HG02571 (cell line): ENCODE measurements at regions not wholly inside any gene's neighbourhood (a gene's known extent, or its start where the extent isn't known, plus 50 kb on each side); places are given as distances from the start of the nearest gene placed in this dataset.
"Not testable (repeated sequence)": the region's sequence is repeated elsewhere in the genome, so short reads cannot be mapped to it uniquely, and the experiment has no call there.

Experiments used
- ATAC-seq: cut with Tn5 transposase; IDR thresholded peaks from one replicate; pipeline ENCODE4 v1.9.1; 2021; ENCODE audit warnings: mild to moderate bottlenecking, moderate library complexity; ENCODE audit not compliant: unreplicated experiment

DNA sequence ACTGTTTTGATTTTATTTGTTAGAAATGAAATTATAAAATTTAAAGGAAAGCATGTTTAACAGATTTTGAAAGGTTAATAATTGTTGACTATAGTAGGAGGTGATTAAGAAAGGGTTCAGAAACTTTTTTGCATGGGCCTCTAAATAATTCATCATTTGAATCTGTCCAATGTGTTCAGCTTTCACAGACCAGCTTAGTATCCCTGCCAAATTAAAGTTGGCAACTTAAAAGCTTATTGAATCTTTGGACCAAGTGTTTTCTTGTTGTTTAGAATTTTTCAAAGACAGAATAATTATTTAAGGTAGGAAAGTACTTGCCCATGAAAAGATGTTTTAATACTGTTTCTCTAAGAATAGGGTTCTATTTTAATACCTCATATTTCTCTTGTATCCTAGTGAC lies 466.0 kb downstream of the GJA1 start:
- ATAC-seq: no peak

DNA sequence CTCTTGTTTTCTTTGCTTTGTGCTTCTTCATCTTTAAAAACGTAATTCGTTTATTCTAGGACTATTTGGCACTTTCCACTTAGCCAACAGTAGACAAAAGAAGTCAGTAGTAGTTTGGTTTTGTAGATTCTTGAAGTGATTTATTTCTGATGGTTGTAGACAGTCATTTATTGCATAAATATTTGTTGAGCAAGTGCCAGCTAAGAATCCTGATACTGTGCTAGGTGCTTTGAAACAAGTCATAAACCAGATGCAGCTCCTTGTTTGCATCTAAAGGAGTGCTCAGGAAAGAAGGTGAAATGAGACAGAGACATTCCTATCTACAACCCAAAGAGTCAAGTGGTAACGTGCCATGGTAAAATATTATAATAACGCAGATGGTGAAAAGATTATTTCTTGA lies 469.1 kb downstream of the GJA1 start:
- ATAC-seq: no peak

DNA sequence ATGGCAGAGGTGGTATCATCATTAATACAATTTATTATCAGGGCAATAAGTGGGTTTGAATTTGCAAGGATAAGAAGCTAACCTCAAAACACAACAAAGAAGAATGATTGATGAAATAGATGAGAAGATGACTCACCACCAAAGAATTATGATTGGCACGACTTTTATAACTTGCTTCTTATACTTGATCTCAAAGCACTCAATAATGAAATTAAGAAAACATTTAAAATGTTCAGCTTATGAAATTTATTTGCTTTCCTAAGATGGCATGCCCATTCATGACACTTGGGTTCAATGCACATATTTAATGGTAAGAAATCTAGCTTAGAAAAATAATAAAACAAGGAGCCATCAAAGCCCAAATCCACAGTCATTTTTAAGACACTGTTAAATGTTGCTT lies 477.5 kb downstream of the GJA1 start:
- ATAC-seq: no peak

DNA sequence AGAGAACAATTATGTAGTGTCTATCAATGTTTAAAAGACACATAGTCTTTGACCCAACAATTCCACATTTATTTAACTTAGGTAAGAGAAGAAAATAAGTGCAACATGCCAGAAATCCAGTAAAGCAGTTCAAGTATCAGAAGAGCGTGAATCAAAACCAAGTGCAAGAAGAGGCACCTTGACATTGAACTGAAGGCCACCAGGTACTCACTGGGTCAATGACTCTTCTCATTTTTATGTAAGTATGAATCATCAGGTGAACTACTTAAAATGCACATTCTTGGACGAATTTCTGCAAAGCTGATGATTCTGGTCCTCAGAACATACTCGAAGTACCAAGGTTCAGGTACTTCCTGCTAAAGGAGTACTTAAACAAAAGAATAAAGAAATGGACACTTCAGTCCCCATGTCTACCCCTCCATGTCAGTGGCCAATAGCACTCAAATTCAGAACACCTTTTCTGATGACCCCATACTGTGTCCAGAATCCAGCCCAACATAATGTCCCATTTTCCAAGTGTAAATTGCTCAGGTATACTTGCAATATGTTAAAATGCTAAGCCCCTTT lies 481.9 kb downstream of the GJA1 start:
- ATAC-seq: no peak

DNA sequence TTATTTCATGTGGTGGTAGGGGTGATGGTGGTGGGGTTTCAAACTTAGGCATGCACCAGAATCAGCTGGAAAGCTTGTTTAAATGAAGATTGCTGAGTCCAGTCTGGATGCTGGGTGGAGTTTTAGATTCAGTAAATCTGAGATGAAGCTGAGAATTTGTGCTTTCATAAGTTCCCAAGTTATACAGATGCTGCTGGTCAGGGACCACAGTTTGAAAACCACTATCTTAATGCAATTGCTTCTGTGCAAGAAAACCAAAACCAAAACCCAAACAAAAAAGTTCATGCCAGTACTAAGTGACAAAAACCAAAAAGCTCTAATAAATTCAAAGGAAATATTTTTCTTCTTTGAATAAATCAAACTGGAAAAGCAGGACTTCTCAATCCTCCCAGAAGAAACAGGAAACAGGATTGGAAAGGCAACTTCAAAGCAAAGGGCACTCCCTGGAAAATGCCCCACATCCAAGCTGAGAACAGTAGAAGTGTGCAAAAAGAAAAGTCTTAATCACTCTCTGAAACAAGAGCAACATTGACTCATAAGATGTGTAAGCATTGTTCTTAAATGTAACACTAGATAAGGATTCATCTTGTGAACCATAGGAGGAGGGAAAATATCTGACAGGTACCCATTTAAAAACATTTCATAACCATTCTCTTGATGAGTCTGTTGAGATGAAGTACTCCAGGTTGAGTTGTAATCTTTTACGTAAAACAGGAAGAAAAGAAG lies 481.5 kb upstream of the HSF2 start:
- no peak for ATAC-seq

DNA sequence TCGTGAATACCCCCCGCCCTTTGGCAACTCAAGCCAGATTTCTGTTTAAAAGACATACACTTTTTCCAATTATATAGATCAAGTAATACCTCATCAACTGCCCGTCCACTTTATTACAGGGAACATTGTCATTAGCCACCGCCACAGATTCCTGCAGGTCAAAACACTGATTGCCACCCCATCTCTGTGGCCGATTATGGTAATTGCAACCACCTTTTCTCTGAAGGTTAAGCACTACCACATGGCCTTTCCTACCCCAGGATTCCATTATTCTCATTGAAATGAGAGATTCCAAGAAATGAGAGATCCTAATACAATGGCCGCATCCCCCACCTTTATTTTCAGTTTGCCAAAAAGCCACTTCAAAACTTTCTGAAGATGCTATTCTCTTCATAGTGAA lies 478.8 kb upstream of the HSF2 start:
- ATAC-seq: no peak

DNA sequence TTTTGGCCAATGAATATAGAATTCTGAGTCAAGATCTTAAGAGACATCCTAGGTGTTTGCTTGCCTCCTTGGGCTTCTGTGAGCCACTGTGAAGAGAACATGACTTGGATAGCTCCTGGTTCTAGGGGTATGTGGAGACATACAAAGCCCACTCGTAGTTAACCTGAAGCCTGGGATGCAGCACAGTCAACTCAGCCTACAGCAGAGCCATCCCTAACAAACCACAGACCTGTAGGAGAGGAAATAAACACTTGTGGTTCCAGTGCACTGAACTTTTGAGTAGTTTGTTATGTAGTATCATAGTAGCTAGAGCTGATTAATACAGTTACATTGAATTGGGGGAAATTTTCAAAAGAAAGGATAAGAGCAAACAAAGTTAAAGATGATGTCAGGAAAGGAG lies 474.4 kb upstream of the HSF2 start:
- ATAC-seq: no peak

DNA sequence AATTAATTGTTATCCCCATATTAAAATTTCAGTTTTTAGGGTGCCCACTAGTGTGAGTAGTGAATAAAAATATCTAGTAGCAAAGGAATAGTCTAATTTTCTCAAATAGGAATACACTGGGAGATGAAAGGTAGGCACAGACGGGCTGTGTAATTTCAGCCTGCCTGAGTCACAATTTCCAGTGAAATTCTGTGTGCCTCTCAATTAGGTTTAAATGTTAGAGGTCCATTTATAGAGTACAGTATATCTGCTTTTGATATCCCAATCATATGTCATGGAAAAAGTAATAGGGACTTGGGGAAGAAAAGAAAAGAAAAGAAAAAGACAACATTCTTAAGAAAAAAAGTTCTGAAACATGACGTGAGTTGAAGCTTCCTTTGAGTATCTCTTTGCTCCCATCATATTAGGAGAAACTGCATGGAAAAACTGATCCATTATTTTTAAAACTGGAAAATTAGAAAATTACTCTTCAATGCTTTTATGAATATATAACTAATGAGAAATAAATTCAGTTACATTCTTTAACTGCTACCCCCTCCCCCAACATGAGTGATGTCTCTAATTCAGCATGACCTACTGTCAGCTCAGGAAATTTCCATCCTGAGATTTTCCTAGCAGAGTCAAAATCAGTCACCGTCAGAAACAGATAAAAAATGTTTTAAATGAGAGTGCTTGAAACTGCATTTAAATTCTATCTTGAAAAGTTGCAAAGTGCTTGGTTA lies 473.8 kb upstream of the HSF2 start:
- ATAC-seq: no peak

DNA sequence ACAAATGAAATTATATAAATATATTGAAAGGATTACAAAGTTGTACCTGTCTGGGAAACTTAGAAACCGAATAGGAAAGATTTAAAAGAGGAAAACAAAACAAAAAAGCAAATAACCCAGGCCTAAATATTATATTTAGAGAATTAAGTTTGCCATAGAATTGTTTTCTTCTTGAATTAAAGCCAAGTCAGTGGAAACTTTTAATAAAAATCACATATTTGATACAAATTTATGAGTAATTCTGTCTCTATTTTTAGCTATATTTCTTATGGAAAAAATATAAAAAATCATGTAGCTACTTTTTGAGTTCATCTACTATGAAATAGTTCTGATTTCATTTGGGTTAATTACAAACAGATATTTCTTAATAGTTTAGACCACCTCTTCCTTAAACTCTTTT lies 470.2 kb upstream of the HSF2 start:
- no peak for ATAC-seq

DNA sequence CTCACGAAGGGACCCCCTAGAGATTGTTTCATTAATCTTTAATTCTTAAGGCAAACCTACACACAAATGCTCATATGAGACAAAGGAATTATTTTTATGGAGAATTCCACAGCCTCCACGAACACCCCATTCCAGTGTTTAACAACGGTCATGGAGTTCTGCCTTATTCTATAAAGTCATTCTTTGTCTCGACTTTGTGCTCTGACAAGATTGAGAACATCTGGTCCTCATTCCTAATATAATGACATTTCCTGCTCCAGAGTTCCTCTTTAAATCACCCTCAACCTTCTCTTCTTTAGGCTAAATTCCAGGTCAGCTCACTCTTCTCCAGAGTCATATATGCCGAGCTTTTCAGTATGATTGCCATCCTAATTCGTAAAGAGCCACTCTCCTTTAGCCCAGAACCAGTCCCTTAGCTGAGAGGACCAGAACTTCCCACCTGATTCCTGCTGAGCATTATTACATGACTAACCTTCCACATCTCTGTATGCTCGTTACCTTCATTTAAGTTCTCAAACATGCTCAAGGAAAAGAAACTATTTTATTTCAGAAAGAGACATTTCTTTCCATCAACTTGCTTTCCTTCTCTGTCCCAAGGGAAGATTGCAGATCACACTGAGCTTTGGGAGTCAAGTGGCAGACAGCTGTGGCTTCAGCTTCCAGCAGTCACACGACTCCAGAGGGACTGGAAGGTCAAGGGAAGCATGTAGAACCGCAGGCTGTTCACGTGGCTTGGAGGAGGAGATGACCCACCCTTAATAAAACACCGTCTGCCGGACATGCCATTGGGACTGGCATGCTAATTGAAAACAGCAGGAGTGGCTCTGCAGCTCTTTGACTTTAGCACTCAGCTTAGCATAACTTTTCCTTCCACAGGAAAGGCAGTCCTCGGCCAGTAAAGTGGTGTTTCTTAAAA lies 467.1 kb upstream of the HSF2 start:
- ATAC-seq: no peak

DNA sequence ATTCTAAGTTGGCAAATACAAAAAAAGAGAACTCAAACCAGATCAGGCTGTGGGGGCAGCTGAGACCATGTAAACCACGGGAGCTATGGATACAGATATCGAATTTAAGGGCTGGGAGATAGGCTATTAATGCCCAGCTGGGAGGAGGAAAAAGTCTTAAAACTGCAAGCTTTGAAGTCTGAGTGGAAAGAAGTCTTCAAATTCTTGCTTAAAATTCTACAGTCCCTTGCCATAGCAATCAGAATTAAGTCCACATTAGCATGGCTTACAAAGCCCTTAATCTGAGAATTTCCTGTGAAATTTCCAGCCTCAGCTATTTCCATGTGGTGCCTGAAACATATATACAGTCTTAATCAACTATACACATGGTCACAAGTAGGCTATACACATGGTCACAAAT lies 465.0 kb upstream of the HSF2 start:
- ATAC-seq: no peak

DNA sequence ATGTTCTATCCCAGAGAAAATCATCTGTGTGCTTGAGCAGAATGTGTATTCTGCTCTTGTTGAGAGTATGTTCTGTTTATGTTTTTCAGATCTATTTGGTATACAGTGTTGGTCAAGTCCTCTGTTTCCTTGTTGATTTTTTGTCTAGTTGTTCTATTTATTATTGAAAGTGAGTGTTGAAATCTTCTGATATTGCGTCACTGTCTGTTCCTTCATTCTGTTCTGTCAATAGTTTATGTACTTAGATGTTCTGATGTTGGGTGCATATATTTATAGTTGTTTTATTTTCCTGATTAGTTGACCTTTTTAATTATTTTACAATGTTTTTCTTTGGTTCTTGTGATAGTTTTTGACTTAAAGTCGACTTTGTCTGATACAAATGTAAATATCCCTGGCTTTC lies 458.7 kb upstream of the HSF2 start:
- no peak for ATAC-seq

DNA sequence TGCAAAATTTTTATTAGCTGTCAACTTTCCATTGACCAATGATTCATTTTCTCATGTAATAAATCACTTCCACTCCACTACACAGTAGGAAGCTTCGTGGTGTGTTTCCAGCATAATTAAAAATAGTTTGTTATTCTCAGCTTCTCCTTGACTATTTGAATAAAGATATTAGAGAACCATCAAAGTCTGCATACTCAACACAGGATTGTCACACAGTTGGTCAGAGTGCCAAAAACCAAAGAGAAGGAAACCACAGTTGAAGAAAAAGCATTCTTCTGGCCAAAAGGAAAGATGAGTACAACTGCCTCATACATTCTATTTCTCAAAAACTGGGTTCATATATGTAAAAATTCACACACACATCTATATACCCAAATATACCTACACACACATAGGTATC lies 455.1 kb upstream of the HSF2 start:
- ATAC-seq: no peak

DNA sequence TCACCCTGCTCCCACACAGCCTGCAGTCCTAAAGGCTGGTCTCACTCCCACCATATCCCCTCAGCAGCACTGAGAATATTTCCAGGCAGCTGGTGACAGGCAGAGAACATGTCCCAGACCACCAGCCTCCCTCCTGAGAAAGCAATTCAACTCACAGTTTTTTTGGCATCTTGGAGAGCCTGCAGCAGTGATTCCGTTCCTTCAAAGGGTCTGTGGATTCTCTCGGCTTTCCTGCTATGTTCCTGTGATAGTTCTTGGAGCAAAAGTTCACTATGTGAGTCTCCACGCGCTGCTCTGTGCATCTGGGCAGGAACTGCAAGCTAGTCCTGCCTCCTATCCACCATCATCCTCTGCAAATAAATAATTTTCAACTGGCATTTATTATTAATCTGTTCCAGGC lies 448.3 kb upstream of the HSF2 start:
- ATAC-seq: no peak

DNA sequence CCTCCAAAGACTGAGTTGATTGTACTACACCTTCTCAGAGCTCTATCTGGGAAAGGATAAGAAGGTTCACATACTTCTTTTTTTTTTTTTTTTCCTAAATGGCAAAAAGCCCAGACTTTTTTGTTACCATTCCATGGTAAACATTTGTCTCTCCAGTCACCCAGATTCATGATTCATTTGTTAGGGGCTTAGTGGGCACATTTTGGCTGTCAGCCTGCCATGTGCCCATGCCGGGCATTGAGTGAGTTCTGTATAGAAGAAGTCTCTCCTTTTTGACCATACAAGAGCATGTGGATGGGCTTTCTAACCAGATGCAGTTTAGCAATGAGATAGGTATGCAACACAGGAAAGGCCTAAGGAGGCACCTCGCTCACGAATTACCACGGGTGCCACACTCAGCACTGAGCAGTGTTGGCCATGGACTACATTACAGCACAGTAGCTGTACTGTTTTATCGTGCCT lies 447.5 kb upstream of the HSF2 start:
- ATAC-seq: no peak

DNA sequence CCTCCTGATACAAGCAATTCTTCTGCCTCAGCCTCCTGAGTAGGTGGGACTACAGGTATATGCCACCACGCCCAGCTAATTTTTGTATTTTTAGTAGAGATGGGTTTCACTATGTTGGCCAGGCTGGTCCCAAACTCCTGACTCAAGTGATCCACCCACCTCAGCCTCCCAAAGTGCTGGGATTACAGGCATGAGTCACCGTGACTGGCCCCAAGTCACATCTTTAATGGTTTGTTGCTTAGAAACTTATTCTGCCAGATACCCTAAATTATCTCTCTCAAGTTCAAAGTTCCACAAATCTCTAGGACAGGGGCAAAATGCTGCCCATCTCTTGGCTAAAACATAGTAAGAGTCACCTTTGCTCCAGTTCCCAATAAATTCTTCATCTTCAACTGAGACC lies 444.1 kb upstream of the HSF2 start:
- not testable (repeated sequence) for ATAC-seq

DNA sequence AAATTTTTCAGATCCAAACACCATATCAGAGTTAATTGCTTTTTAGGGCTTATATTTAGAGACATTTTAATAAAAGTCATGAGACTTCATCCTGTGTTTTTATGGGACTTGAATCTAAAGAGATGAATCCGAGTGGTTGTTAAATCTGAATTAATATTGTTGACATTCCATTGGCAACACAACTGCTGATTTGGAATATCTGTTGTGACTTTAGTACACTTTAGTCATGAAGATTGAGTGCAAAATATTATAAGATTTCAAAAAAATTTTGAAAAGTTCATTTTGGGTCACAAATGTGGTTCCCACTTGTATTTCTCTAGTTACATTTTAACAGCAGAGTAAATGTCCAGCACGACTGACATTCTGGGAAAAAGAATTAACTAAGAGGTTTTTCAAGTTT lies 442.7 kb upstream of the HSF2 start:
- no peak for ATAC-seq

DNA sequence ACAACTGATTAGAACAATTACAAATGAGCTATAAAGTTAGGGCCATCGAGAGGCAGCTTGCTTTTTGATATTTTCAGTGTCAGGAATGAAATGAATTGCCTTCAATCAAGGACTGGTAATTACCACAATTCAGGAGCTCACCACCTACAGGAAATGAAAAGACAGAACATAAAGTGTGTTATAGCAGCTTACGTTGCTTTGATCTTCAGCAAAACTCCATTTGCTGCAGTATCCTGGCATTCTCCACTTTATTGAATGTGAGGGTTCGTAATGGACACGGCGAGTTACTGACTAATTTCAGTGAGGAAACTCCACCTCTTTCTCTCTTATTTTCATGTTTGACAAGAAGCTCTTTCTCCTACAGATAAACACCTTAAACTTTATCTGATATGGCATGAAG lies 440.0 kb upstream of the HSF2 start:
- ATAC-seq: no peak

DNA sequence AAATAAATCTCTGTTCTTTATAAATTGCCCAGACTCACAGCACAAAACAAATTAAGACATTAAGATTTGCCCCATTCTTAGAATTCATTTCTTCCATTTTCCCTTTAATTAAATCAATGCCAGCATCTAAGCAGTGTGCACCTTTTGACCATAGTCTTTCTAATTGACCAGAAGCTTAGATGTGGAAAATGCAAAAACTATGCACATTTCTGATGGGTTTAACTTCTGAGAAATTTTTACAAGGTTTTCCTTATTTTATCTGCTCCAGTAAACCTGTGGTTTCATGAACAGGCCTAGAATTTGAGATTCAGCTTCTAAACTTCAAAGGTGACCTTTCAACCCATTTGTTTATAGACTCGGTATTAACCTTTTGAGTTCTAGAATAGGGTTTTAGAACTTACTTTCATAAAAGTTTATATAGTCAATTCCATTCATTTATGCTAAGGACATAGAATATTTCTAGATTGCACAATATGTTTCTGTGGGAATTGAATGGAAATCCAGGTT lies 437.8 kb upstream of the HSF2 start:
- no peak for ATAC-seq

DNA sequence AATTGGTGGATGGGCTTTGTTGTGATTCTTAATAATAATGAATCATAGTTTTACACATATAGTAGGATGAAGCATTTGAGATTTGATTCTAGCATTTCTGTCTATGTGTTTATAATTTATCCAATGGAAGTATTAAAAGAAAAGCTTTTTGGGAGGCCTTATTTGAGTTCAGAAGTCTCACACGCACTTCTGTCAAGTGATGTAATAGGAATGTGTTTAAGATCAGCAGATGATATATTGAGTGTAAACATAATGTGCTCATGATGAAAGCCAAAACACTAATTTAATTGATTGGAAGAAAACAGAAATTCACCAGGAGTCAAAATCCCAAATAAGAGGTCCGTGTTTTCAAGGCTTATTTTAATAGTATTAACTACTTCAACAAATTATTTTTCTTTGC lies 435.6 kb upstream of the HSF2 start:
- no peak for ATAC-seq

DNA sequence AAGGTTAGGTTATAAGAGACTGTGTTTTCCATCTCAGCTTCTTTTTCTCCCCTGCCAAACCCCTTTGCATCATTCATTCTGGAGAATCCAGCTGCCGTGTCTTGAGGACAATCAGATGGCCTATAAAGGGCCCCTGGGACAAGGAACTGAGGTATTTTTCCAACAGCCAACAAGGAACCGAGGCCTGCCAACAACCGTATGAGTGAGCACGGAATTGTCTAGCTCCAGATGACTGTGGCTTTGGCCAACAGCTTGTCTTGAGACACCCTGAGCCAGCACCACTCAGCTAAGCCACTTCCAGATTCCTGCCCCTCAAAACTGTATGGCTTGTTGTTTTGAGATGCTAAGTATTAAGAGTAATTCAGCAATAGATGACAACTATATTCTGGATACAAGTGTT lies 433.7 kb upstream of the HSF2 start:
- no peak for ATAC-seq
